Pancreas (tissue), 10 donors: ENCODE measurements at regions not wholly inside any gene's neighbourhood (a gene's known extent, or its start where the extent isn't known, plus 50 kb on each side); places are given as distances from the start of the nearest gene placed in this dataset.

Experiments
- ATAC-seq, 4 donors: fragments of 200-7000 bp; cut with Tn5 transposase; one replicate each; pipeline versions ENCODE4 v1.8.0 to v1.9.1; 2020; ENCODE audit warnings: mild to moderate bottlenecking in 4 of 4, moderate library complexity in 4 of 4
- DNase-seq, 6 donors: peaks; one replicate each; pipeline ENCODE4 v3.0.0-alpha.2; 2020
- FAIRE-seq: peaks from 2 replicates; lab custom pipeline; 2012; peaks lifted over from hg19 to GRCh38; lab: Jason Lieb, UNC
- H3K27ac ChIP-seq, 4 donors: fragments of 200-600 bp; sonication (generic); 1 replicate in 3 of 4; 2 replicates in 1 of 4; pipeline versions ENCODE4 v1.5.0 to v1.8.0; 2020
- H3K27me3 ChIP-seq, 4 donors: fragments of 200-600 bp; one replicate each; pipeline ENCODE4 v1.8.0; 2021
- H3K36me3 ChIP-seq, 3 donors: fragments of 200-600 bp; sonication (generic) in 1 of 3; one replicate each; pipeline versions ENCODE4 v1.5.0 to v1.8.0; 2020 to 2021
- H3K4me1 ChIP-seq, 3 donors: fragments of 200-600 bp; one replicate each; pipeline ENCODE4 v1.8.0; 2021
- H3K4me3 ChIP-seq, 4 donors: fragments of 200-600 bp; sonication (generic) in 2 of 4; one replicate each; pipeline versions ENCODE4 v1.5.0 to v1.8.0; 2020 to 2021
- H3K9me3 ChIP-seq, 4 donors: fragments of 200-600 bp; one replicate each; pipeline ENCODE4 v1.8.0; 2021
- WGBS, 2 donors: extraction: QIAGEN DNeasy Blood & Tissue Kit; methylation state at CpG; one replicate each; pipeline ENCODE4 v1.1.7; 2013; 5-methylcytosine and 5-hydroxymethylcytosine counted together
- intact Hi-C, 3 donors: fragments of 100-400 bp; cut with DNase I; formaldehyde crosslinking; loops; one replicate each; pipeline versions ENCODE4 v1.11.1 to v1.14.2; 2022
- TF ChIP-seq, protein P1 (sequence below), 4 donors: fragments of 200-600 bp; sonication (generic) in 3 of 4; IDR thresholded peaks; one replicate each; pipeline versions ENCODE4 v1.5.0 to v1.8.0; 2021; ENCODE audit warnings: antibody characterized with exemption in 4 of 4
- donor health status: healthy with polysubstance abuse.
- donor health status: DM: no; HTN: no; CAD: no; lungs with moderate emphysema.
- donor health status: DM: no; HTN: no; CAD: no.
- donor health status: control.
- donor health status: control.
- donor health status: Bipolar disorder and iron deficiency.
- donor health status: DM: yes; HTN: yes; CAD: no.
- donor health status: DM: no; HTN: no; CAD: no.
- donor health status: DM: no; HTN: no; CAD: no.
- donor health status: DM: yes; HTN: yes; CAD: no.

DNA sequence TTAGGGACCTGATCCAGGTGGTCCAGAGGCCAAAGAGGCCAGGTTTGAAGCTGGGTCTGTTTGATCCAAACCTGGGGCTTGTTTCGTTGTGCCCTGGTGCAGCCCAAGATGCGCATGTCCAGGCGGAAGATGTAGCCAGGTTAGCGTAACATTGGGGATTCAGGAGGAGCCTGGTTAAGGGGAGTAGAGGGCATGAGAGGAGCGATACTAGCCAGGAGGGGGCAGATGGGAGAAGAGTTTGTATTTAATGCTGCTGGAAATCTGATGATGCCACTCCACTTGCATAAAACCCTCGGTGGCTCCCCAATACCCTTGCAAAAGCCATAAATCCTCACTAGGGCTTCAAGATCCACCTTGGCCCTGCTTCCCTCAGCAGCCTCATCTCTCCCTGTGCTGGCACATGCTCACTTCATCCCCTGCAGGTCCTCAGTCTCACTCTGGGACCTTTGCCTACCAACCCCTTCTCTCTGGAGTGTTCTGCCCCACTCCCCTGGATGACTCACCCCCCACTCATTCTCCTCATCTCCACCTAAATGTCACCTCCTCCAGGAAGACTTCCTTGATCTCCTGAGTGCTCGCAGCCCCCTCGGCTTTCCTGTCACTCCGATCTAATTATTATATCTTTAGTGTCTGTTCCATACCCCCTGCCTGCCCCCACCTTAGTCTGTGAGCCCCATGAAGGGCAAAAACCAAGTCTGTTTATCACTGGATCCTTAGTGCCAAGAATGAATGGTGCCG lies 95.9 kb downstream of the MIAT start:
- no peaks in the 10 kb centered on the region for H3K36me3 ChIP-seq
- intact Hi-C loops = loop anchor here in 1 of 3 donors (10.0 kb wide), 1 partner anchor 1052 kb away; the partner anchor contains the start of gene MN1
- H3K9me3 ChIP-seq = no peaks in the 10 kb centered on the region
- 89 to 94% methylated on average over 10 of the region's 10 CpGs for WGBS, 2 donors
- H3K4me1 ChIP-seq = no peaks in the 10 kb centered on the region
- no peak overlapping the region for H3K27ac ChIP-seq
- H3K27me3 ChIP-seq = no peaks in the 10 kb centered on the region
- TF ChIP-seq, protein P1, sequence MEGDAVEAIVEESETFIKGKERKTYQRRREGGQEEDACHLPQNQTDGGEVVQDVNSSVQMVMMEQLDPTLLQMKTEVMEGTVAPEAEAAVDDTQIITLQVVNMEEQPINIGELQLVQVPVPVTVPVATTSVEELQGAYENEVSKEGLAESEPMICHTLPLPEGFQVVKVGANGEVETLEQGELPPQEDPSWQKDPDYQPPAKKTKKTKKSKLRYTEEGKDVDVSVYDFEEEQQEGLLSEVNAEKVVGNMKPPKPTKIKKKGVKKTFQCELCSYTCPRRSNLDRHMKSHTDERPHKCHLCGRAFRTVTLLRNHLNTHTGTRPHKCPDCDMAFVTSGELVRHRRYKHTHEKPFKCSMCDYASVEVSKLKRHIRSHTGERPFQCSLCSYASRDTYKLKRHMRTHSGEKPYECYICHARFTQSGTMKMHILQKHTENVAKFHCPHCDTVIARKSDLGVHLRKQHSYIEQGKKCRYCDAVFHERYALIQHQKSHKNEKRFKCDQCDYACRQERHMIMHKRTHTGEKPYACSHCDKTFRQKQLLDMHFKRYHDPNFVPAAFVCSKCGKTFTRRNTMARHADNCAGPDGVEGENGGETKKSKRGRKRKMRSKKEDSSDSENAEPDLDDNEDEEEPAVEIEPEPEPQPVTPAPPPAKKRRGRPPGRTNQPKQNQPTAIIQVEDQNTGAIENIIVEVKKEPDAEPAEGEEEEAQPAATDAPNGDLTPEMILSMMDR (IDR thresholded peaks at IDR 0.05) = no peak
- no peak overlapping the region for H3K4me3 ChIP-seq
- FAIRE-seq (no peak), ATAC-seq (no peak), DNase-seq (no peak)

DNA sequence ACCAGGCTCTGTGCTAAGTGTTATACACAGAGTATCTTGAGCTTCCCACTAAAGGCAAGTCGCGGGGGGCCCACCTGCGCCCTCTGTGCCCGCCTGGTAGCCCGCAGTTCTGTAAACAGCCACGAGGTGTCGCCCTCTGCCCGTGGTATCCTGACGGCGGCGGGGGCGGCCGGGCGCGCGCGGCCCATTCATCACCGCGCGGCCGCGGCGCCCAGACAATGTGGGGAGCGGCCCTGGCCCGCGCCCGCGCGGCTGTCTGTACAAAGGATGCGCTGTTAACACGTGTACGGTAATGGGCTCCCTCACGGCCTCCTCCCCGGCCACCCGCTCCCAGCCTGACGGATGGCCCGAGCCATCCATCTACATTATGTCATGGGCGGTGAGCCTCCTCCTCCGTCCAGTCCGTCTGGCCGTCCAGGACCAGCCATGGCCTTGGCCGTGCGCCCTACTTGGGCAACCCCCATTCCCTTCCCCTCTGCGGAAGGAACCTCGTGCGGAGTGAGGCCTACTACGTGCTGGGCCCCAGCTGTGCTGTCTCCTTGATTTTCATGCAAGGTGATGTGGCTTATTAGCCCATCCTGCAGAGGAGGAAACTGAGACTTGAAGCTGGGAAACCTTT lies 99.4 kb downstream of the MIAT start:
- ATAC-seq = peak; percentile 75 to 93 (median 86)
- peak overlapping the region in 1 of 4 donors; percentile 30 for H3K4me3 ChIP-seq
- no peak for FAIRE-seq
- TF ChIP-seq, protein P1 (IDR thresholded peaks at IDR 0.05) = peak; percentile 66 to 89 (median 78)
- peak; percentile 20 to 88 (median 46) for DNase-seq
- H3K27ac ChIP-seq = no peak overlapping the region
- WGBS, 2 donors = 18 to 24% methylated on average over 47 of the region's 47 CpGs
- intact Hi-C loops = loop anchor here in 1 of 3 donors (10.0 kb wide), 1 partner anchor 1048 kb away; the partner anchor contains the start of gene MN1
- no peaks in the 10 kb centered on the region for H3K36me3 ChIP-seq
- no peaks in the 10 kb centered on the region for H3K9me3 ChIP-seq
- H3K4me1 ChIP-seq = no peaks in the 10 kb centered on the region
- H3K27me3 ChIP-seq = no peaks in the 10 kb centered on the region

DNA sequence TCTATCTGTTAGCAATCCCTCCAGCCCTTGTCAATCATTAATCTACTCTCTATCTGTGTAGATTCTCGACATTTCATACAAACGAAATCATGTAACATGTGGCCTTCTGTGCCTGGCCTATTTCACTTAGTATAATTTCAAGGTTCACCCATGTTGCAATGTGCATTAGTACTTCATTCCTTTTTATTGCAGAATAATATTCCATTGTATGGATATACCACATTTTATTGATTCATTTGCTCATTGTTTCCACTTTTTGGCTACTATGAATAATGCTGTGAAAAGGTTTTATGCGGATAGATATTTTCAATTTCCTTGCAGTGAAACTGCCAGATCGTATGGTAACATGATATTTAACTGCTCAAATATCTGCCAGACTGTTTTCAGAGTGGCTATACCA lies 100.1 kb downstream of the MIAT start:
- no peak for FAIRE-seq
- Histone ChIP-seq H3K27me3 (no peaks in the 10 kb centered on the region), H3K4me3 (no peak overlapping the region), H3K27ac (no peak overlapping the region), H3K36me3 (no peaks in the 10 kb centered on the region), H3K9me3 (no peaks in the 10 kb centered on the region), H3K4me1 (no peaks in the 10 kb centered on the region)
- no peak for ATAC-seq
- TF ChIP-seq, protein P1 (IDR thresholded peaks at IDR 0.05) = no peak
- no peak for DNase-seq
- intact Hi-C loops = loop anchor here in 1 of 3 donors (10.0 kb wide), 1 partner anchor 1047 kb away; the partner anchor contains the start of gene MN1
- WGBS, 2 donors = 93 to 96% methylated on average over 4 of the region's 4 CpGs

DNA sequence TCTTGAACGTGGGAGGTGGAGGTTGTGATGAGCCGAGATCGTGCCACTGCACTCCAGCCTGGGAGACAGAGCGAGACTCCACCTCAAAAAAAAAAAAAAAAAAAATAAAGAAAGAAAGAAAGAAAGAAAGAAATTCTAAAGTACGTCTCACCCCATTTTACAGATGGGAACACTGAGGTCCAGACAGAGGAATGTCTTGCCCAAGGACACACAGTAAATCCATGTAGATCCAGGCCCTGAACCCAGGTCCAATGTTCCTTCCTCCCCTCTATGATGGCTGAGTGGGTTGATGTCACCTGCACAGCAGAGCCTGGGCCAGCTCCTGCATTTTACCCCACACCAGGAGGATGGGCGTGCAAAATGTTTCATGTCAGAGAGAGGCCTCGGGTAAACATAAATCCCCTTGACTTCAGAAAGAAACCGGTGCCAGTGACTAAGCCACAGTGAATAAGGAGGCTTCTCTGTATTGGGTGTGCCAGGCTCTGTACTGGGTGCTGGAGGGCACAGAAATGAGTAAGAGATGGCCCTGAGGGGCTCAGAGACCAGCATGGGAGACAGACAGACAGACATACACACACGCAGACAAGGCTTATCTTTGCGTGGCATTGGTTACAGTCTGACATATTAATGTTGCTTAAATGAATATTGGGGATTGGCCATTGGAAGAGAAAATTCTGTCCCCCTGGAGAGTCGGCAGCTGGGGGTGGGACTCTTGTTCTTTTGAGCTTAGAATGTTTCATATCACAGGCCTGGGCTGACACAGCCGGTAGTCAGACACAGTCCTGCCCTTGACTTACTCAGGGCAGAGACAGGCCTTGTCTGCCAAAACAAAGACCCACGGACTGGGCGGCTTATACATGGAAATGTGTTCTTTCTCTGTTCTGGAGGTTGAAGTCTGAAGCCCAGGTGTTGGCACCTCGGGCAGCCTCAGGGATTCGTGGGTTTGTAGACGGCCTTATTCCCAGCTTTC lies 105.4 kb downstream of the MIAT start:
- FAIRE-seq = no peak
- 95% methylated on average over 17 of the region's 17 CpGs for WGBS, 2 donors

More for the DNA sequence above, 105.4 kb downstream of the MIAT start:
- Histone ChIP-seq H3K27ac (no peak overlapping the region), H3K36me3 (no peaks in the 10 kb centered on the region), H3K27me3 (no peaks in the 10 kb centered on the region), H3K4me3 (no peak overlapping the region), H3K4me1 (no peaks in the 10 kb centered on the region), H3K9me3 (no peaks in the 10 kb centered on the region)
- intact Hi-C loops = no loop called here
- TF ChIP-seq, protein P1 (IDR thresholded peaks at IDR 0.05) = no peak
- no peak for ATAC-seq
- no peak for DNase-seq
